ENCODE measurements at regions not wholly inside any gene's neighbourhood (a gene's known extent, or its start where the extent isn't known, plus 50 kb on each side); places are given as distances from the start of the nearest gene placed in this dataset.

DNA sequence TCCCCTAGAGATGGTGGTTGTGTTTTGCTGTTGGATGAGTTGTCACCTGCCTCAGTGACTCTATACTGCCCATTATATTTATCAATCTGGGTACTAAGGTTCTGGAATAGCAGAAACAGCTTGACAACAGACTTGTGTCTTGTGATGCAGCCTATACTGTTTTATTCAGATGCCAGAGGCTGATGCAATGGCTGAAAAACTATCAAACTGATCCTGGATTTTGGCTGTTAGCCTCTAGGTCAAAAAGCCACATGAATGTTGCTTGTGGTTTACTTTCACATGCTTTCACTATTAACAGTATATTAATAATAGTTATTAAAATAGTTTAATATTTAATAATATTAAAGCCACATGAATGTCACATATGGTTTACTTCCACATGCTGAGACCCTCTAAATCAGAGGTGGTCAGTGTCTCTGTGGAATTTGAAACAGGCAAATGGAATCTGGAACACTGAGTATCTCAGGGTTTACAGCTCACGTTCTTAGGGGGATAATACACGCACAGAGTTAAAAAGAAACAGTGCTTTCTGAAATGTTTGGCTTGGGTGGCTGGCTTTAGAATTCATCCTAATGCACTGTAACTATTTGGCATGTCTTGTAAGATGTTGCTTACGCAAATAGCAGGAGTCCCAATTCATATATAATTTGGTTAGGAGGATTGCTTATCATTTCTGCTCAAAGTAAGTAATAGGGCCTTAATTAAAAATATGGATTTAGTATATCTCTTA, 82.5 kb upstream of the LCORL start:
- TF ChIP-seq, protein P1, sequence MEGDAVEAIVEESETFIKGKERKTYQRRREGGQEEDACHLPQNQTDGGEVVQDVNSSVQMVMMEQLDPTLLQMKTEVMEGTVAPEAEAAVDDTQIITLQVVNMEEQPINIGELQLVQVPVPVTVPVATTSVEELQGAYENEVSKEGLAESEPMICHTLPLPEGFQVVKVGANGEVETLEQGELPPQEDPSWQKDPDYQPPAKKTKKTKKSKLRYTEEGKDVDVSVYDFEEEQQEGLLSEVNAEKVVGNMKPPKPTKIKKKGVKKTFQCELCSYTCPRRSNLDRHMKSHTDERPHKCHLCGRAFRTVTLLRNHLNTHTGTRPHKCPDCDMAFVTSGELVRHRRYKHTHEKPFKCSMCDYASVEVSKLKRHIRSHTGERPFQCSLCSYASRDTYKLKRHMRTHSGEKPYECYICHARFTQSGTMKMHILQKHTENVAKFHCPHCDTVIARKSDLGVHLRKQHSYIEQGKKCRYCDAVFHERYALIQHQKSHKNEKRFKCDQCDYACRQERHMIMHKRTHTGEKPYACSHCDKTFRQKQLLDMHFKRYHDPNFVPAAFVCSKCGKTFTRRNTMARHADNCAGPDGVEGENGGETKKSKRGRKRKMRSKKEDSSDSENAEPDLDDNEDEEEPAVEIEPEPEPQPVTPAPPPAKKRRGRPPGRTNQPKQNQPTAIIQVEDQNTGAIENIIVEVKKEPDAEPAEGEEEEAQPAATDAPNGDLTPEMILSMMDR (IDR thresholded peaks at IDR 0.05; ENCODE audit: insufficient read depth, low read length): no peak
- no peak for TF ChIP-seq GABPA (IDR thresholded peaks at IDR 0.05; ENCODE audit: low read depth)
- no peak for TF ChIP-seq SPI1 (IDR thresholded peaks at IDR 0.05; ENCODE audit: borderline replicate concordance, low read depth)
- TF ChIP-seq, protein P2, sequence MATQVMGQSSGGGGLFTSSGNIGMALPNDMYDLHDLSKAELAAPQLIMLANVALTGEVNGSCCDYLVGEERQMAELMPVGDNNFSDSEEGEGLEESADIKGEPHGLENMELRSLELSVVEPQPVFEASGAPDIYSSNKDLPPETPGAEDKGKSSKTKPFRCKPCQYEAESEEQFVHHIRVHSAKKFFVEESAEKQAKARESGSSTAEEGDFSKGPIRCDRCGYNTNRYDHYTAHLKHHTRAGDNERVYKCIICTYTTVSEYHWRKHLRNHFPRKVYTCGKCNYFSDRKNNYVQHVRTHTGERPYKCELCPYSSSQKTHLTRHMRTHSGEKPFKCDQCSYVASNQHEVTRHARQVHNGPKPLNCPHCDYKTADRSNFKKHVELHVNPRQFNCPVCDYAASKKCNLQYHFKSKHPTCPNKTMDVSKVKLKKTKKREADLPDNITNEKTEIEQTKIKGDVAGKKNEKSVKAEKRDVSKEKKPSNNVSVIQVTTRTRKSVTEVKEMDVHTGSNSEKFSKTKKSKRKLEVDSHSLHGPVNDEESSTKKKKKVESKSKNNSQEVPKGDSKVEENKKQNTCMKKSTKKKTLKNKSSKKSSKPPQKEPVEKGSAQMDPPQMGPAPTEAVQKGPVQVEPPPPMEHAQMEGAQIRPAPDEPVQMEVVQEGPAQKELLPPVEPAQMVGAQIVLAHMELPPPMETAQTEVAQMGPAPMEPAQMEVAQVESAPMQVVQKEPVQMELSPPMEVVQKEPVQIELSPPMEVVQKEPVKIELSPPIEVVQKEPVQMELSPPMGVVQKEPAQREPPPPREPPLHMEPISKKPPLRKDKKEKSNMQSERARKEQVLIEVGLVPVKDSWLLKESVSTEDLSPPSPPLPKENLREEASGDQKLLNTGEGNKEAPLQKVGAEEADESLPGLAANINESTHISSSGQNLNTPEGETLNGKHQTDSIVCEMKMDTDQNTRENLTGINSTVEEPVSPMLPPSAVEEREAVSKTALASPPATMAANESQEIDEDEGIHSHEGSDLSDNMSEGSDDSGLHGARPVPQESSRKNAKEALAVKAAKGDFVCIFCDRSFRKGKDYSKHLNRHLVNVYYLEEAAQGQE (IDR thresholded peaks at IDR 0.05; ENCODE audit: insufficient replicate concordance, low read depth): no peak

Data from HL-60 (cell line).